ENCODE measurements at regions not wholly inside any gene's neighbourhood (a gene's known extent, or its start where the extent isn't known, plus 50 kb on each side); places are given as distances from the start of the nearest gene placed in this dataset.
"Not testable (repeated sequence)": the region's sequence is repeated elsewhere in the genome, so short reads cannot be mapped to it uniquely, and the experiment has no call there.

DNA sequence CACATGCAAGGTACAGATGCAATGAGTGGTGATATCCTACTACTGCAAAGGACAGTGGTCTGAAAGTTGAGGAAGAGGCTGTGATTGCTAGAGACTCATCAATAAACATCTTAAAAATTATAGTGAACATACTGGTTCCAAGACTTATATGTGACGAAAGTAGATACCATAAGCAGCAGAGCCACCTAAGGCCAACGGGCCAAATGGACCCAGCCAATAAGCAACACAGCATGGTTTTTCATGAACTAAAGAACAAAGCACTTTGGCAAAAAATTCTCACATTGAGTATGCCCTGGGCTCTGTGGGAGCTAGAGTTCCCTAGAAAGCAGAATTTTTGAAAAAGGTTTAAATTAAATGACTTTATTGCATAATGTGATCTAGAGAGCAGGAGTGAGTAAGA, 272.1 kb downstream of the SI start:
- CTCF ChIA-PET = no interaction called here
- Mint-ChIP-seq H3K27me3 (ENCODE audit: unreplicated experiment) (no peaks in the 10 kb centered on the region), H3K4me3 (ENCODE audit: low read depth, unreplicated experiment) (no peak overlapping the region), H3K36me3 (ENCODE audit: insufficient read depth, unreplicated experiment) (no peaks in the 10 kb centered on the region), H3K27ac (ENCODE audit: unreplicated experiment) (no peak overlapping the region), H3K9me3 (ENCODE audit: low read depth, unreplicated experiment) (peaks cover 3% of the 10 kb centered on the region), H3K4me1 (ENCODE audit: low read depth, unreplicated experiment) (no peaks in the 10 kb centered on the region)
- TF ChIP-seq, protein P1, sequence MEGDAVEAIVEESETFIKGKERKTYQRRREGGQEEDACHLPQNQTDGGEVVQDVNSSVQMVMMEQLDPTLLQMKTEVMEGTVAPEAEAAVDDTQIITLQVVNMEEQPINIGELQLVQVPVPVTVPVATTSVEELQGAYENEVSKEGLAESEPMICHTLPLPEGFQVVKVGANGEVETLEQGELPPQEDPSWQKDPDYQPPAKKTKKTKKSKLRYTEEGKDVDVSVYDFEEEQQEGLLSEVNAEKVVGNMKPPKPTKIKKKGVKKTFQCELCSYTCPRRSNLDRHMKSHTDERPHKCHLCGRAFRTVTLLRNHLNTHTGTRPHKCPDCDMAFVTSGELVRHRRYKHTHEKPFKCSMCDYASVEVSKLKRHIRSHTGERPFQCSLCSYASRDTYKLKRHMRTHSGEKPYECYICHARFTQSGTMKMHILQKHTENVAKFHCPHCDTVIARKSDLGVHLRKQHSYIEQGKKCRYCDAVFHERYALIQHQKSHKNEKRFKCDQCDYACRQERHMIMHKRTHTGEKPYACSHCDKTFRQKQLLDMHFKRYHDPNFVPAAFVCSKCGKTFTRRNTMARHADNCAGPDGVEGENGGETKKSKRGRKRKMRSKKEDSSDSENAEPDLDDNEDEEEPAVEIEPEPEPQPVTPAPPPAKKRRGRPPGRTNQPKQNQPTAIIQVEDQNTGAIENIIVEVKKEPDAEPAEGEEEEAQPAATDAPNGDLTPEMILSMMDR (IDR thresholded peaks at IDR 0.05; ENCODE audit: unreplicated experiment) = no peak
- intact Hi-C loops (cut with micrococcal nuclease; ENCODE audit: unreplicated experiment) = no loop called here
- DNase-seq = no peak
- no TSS peak for BruUV-seq (replicated peaks)

GRCh38 chr3:164794099-164794498, 284.2 kb downstream of the SI start:
- DNase-seq = no peak
- intact Hi-C loops (cut with micrococcal nuclease; ENCODE audit: unreplicated experiment) = no loop called here
- no peaks in the 10 kb centered on the region for H3K27me3 Mint-ChIP-seq (ENCODE audit: unreplicated experiment)
- no peak overlapping the region for H3K27ac Mint-ChIP-seq (ENCODE audit: unreplicated experiment)
- H3K36me3 Mint-ChIP-seq (ENCODE audit: insufficient read depth, unreplicated experiment) = no peaks in the 10 kb centered on the region
- no peaks in the 10 kb centered on the region for H3K4me1 Mint-ChIP-seq (ENCODE audit: low read depth, unreplicated experiment)
- BruUV-seq (replicated peaks) = no TSS peak
- TF ChIP-seq, protein P1 (IDR thresholded peaks at IDR 0.05; ENCODE audit: unreplicated experiment) = no peak
- H3K9me3 Mint-ChIP-seq (ENCODE audit: low read depth, unreplicated experiment) = peaks cover 12% of the 10 kb centered on the region
- H3K4me3 Mint-ChIP-seq (ENCODE audit: low read depth, unreplicated experiment) = no peak overlapping the region
- CTCF ChIA-PET = no interaction called here

DNA sequence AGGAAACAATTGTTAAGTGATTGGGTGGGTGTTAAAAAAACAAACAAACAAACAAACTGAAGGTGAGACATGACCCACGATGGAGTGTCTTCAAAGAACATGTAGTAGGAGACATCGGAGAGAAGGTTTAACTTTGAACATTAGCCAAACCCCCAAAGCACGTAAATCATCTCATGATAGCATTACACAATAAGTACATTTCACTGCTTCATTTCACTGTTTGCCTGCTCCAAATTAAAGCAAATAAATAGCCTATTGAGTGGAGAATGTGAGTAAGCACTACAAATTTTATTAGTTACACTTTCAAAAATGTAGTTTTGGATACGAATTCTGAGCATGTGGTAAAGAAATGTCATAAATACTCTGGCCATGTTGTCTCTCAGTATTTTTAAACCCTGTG, 287.0 kb downstream of the SI start:
- CTCF ChIA-PET = interaction anchor here (0.6 kb wide), 1 partner anchor 9 kb away, joined by 3 read pairs; no protein-coding TSS in a partner anchor
- Mint-ChIP-seq H3K27me3 (ENCODE audit: unreplicated experiment) (no peaks in the 10 kb centered on the region), H3K36me3 (ENCODE audit: insufficient read depth, unreplicated experiment) (no peaks in the 10 kb centered on the region)

GRCh38 chr3:164784407-164784806, 293.9 kb downstream of the SI start:
- H3K4me3 Mint-ChIP-seq (ENCODE audit: low read depth, unreplicated experiment); H3K4me1 Mint-ChIP-seq (ENCODE audit: low read depth, unreplicated experiment); H3K9me3 Mint-ChIP-seq (ENCODE audit: low read depth, unreplicated experiment); CTCF ChIA-PET; DNase-seq; BruUV-seq (replicated peaks); H3K27me3 Mint-ChIP-seq (ENCODE audit: unreplicated experiment); intact Hi-C loops (cut with micrococcal nuclease; ENCODE audit: unreplicated experiment); H3K36me3 Mint-ChIP-seq (ENCODE audit: insufficient read depth, unreplicated experiment); H3K27ac Mint-ChIP-seq (ENCODE audit: unreplicated experiment): not testable (repeated sequence)

More for the DNA sequence above, 287.0 kb downstream of the SI start:
- no TSS peak for BruUV-seq (replicated peaks)
- DNase-seq = no peak
- Mint-ChIP-seq H3K9me3 (ENCODE audit: low read depth, unreplicated experiment) (peaks cover 3% of the 10 kb centered on the region), H3K4me1 (ENCODE audit: low read depth, unreplicated experiment) (no peaks in the 10 kb centered on the region), H3K4me3 (ENCODE audit: low read depth, unreplicated experiment) (no peak overlapping the region), H3K27ac (ENCODE audit: unreplicated experiment) (no peak overlapping the region)
- intact Hi-C loops (cut with micrococcal nuclease; ENCODE audit: unreplicated experiment) = no loop called here
- TF ChIP-seq, protein P1 (IDR thresholded peaks at IDR 0.05; ENCODE audit: unreplicated experiment) = no peak

GRCh38 chr3:164781755-164782154, 296.5 kb downstream of the SI start:
- TF ChIP-seq, protein P1 (IDR thresholded peaks at IDR 0.05; ENCODE audit: unreplicated experiment) = no peak
- H3K27me3 Mint-ChIP-seq (ENCODE audit: unreplicated experiment) = no peaks in the 10 kb centered on the region
- H3K4me1 Mint-ChIP-seq (ENCODE audit: low read depth, unreplicated experiment) = no peaks in the 10 kb centered on the region
- H3K27ac Mint-ChIP-seq (ENCODE audit: unreplicated experiment) = no peak overlapping the region
- no TSS peak for BruUV-seq (replicated peaks)
- H3K4me3 Mint-ChIP-seq (ENCODE audit: low read depth, unreplicated experiment) = no peak overlapping the region
- CTCF ChIA-PET = no interaction called here
- no peak for DNase-seq
- peaks cover 3% of the 10 kb centered on the region for H3K9me3 Mint-ChIP-seq (ENCODE audit: low read depth, unreplicated experiment)
- H3K36me3 Mint-ChIP-seq (ENCODE audit: insufficient read depth, unreplicated experiment) = no peaks in the 10 kb centered on the region
- intact Hi-C loops (cut with micrococcal nuclease; ENCODE audit: unreplicated experiment) = no loop called here

All from Calu3 (cell line).